ENCODE measurements at regions not wholly inside any gene's neighbourhood (a gene's known extent, or its start where the extent isn't known, plus 50 kb on each side); places are given as distances from the start of the nearest gene placed in this dataset.
"Not testable (repeated sequence)": the region's sequence is repeated elsewhere in the genome, so short reads cannot be mapped to it uniquely, and the experiment has no call there.

DNA sequence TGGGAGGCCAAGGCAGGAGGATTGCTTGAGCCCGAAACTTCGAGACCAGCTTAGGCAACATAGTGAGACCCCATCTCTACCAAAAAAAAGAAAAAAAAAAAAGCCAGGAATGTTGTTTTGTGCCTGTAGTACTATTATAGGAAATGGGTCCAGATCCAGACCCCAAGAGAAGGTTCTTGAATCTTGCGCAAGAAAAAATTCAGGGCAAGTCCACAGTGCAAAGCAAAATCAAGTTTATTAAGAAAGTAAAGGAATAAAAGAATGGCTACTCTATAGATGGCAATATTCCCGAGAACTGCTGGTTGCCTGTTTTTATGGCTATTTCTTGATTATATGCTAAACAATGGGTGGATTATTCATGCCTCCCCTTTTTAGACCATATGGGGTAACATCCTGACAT, 51.2 kb upstream of the RDX start:
- DNase-seq, result no peak

DNA sequence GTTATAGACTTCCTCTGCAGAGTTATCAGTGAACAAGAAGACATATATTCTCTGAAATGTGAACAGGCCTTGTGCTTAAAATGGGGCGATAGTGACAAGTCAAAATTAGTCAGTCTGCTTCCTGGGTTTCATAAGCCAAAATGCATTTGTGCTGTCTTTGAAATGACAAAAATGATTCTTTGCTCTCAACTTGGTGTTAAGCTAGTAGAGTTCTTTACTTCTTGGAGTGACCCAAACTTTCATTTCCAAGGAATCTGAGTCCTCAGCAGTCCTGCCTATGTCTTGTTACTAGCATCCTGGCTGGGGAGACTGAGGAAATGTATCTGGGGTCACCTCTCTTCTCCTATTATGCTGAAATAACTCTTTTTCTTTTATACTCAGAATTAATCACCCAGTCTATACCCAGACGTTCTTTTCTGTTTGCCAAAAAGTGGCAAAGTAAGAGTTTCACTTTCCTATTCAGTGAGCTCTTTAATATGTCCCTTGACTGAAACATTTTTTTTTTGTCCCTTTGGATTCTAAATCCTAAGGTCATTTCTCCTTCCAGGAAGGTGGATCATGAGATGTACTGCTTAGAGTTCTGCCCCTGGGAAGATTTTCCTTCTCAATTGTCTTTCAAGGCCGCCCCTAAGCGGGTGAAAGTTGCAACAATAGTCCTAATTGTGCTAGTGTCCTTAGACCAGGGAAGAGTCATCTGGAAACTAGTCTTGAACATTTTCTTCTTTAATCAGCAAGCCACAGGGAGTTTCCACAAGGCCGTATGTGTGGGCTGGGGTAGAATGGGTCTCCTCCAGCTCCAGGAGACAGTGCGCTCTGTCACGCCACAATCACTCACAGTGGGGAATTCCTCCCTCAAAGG, 53.0 kb upstream of the RDX start:
- DNase-seq, result peak; percentile 86

GRCh38 chr11:110349997-110350383, 53.6 kb upstream of the RDX start:
- not testable (repeated sequence) for DNase-seq

GRCh38 chr11:110355011-110355744, 58.8 kb upstream of the RDX start:
- no peak for DNase-seq

DNA sequence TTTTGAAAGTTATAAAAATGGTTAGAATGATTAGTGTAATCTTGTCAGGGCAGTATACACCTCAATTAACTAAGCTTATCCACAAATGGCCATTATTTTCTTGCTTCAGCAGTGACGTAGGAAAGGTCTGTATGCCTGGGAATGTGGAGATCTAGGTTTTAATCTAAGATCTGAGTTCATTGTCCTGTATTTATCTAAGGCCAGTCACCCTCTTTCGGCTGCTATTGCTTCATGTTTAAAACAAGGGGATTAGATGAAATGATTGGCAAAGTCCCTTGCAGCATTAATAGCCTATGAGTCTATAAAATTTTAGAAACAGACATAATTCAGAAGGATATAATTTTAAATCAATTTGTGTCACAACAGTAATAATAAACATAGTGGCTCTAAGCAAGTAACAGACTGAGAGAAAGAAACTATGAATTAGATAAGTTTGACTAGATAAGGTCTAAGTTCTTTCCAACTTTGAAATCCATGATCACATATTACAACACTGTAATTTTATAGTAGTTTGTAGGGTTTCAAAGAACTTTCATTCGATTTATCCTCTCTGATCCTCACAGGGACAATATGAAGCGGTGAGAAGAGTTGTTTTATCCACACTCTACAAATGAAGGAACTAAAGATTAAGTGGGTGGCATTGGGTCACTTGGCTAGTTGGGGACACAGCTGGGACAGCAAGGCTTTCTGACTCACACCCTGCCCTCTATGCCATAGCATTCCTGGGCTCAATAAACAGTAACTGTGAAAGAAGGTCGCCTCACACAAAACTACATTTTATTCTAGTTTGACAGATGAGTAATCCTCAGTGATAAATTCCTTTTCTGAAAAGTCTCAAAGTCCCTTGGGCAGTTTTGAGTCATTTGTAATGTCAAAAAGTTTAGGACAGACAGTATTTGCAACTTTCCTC, 60.6 kb upstream of the RDX start:
- no peak for DNase-seq

- no peak for DNase-seq
Measured at GRCh38 chr11:110358336-110358735, 61.9 kb upstream of the RDX start.

GRCh38 chr11:110360781-110361408, 64.5 kb upstream of the RDX start:
- DNase-seq, result not testable (repeated sequence)

- DNase-seq, result no peak
Measured at GRCh38 chr11:110362971-110363509, 66.6 kb upstream of the RDX start.

- no peak for DNase-seq
Measured at GRCh38 chr11:110366291-110366690, 63.5 kb upstream of the FDX1 start.

DNA sequence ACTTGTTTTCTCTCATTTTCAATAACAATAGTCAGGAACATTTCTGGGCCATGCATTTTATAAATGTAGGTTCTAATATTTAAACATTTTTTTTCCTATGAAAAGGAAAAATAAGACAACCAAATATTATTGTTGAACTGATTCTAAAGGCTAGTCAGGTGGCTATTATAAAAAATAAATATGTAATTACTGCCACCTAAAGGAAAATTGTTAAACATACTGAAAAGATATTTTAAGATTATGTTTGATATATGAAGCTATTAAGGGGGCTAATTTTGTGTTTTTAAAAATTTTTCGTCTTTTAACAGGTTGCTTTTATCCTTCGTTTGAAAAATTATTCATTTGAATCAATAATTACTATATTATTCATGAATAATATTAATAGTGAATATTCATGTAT, 62.2 kb upstream of the FDX1 start:
- no peak for DNase-seq

DNA sequence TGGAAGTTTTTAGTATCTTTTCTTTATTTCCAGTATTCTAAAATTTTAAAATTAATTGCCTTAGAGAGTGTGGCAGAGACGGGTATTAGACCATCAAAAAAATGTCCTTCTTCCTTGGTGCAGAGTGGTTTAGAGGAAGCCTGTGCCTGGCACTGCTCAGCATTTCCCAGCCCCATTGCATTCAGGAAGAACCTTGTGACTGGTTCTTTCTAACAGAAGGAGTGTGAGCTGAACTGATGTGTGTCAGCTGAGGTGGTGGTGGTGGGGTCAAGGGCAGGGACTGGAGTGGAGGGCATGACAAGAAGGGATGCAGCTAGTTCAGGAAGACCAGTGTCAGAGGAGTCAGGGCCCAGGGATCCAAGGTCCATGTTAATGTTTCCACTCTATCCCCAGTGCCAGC, 58.7 kb upstream of the FDX1 start:
- no peak for DNase-seq

DNA sequence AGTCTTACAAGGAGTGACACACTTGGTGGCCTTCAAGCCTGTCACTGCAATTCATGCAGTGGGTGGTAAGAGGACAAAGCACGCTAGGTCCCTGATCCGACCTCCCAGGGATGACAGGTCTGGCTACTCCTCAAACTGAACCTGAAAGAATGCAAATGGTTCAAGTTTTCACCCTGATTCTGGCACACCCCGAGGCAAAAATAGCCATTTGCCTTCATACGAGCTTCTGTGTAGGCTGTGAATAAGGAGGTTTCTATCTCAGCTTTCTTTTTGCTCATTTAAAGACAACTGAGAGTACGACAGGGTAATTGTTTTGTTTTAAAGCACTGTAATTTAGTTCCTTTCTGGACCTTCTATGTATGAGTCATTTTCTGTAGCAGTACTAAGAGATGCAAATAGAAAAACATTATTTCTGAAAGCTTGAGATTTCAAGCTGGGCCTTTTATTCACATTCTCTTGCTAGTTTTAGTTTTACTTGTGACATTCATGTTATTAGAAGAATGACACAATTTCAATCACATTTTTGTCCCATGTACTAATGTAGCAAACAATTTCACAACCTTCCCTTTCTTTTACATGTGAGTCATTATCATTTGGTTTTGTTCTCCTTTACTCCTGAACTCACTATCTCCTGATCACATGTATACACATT, 56.6 kb upstream of the FDX1 start:
- DNase-seq, result peak; percentile 35

GRCh38 chr11:110374921-110375320, 54.8 kb upstream of the FDX1 start:
- DNase-seq, result no peak

- no peak for DNase-seq
Measured at GRCh38 chr11:110375351-110375750, 54.4 kb upstream of the FDX1 start.

DNA sequence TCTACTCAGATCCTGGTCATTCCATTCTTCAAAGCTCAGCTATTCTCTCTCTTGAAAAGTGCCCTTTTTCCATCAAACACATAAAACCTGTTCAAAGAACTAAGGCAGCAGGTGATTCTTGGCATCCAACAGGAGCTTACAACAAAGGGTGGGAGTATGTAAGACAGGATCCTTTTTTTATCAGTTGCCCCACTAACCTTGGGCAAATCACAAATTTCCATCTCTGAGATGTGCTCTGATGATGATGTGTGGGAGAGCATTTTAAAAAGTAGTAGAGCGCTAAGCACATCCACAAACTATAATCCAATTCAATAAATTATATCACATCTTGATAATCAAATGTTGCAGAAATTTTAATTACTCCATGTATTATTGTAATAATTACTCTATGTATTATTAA, 53.7 kb upstream of the FDX1 start:
- no peak for DNase-seq

- peak; percentile 30 for DNase-seq
Measured at GRCh38 chr11:110376711-110377324, 52.9 kb upstream of the FDX1 start.

DNA sequence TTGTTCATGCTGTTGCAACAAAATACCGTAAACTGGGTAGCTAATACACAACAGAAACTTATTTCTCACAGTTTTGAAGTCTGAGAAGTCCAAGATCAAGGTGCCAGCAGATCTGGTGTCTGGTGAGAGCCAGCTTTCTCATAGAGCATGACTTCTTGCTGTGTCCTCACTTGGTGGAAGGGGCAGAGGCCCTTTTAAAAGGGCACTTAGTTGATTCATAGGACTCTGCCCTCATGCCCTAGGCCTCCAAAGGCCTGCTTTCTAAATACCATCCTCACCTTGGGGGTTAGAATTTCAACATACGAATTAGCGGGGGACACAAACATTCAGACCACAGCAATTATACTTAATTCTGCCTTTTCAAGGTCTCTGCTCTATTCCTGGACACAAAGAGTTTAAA, 52.3 kb upstream of the FDX1 start:
- no peak for DNase-seq

DNA sequence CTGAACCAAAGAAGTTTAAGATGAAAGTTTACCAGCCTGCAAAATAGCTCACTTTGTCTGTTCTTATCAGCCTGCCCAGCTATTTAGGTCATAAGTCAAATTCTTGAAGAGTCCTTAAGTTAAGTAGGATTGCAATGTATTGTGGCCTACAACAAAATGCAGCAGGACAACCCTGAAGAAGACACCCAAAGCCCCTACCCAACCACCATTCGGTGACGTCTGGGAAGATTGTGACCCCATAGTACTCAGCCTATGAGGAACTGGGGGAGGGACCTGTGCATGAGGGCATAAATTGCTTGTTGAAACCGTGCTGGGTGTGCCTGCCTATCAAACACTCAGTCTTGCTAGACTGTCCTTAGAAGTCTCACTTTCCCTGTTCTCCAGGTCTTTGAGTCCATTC, 50.5 kb upstream of the FDX1 start:
- DNase-seq, result no peak

GRCh38 chr11:110379936-110380335, 49.8 kb upstream of the FDX1 start:
- no peak for DNase-seq

Measured in stimulated activated CD4-positive, alpha-beta T cell treated with anti-CD3 and anti-CD28 coated beads, Interleukin-15, amount 100 ng/mL, for 24 hours (primary cell).